ENCODE measurements at regions not wholly inside any gene's neighbourhood (a gene's known extent, or its start where the extent isn't known, plus 50 kb on each side); places are given as distances from the start of the nearest gene placed in this dataset.
"Not testable (repeated sequence)": the region's sequence is repeated elsewhere in the genome, so short reads cannot be mapped to it uniquely, and the experiment has no call there.

GRCh38 chr5:85388770-85389169 lies 1004.1 kb upstream of the EDIL3 start:
- H3K9me3 Mint-ChIP-seq (ENCODE audit: low read depth): peaks cover 5% of the 10 kb centered on the region
- H3K27ac Mint-ChIP-seq: no peak overlapping the region
- TF ChIP-seq CTCF (IDR thresholded peaks at IDR 0.05; ENCODE audit: unreplicated experiment): no peak
- H3K27me3 Mint-ChIP-seq: no peaks in the 10 kb centered on the region
- peaks cover 4% of the 10 kb centered on the region for H3K4me1 Mint-ChIP-seq (ENCODE audit: low read depth)
- no peak for DNase-seq (ENCODE audit: low spot score, unreplicated experiment)
- H3K36me3 Mint-ChIP-seq (ENCODE audit: insufficient read depth): no peaks in the 10 kb centered on the region
- H3K4me3 Mint-ChIP-seq (ENCODE audit: low read depth): no peak overlapping the region

- not testable (repeated sequence) for H3K27ac Mint-ChIP-seq
Observed at GRCh38 chr5:85392309-85392708, 1007.6 kb upstream of the EDIL3 start.

GRCh38 chr5:85395526-85395925 lies 1010.8 kb upstream of the EDIL3 start:
- peaks cover 4% of the 10 kb centered on the region for H3K4me1 Mint-ChIP-seq (ENCODE audit: low read depth)
- no peak overlapping the region for H3K27ac Mint-ChIP-seq
- no peaks in the 10 kb centered on the region for H3K27me3 Mint-ChIP-seq
- peaks cover 5% of the 10 kb centered on the region for H3K9me3 Mint-ChIP-seq (ENCODE audit: low read depth)
- no peaks in the 10 kb centered on the region for H3K36me3 Mint-ChIP-seq (ENCODE audit: insufficient read depth)
- no peak for DNase-seq (ENCODE audit: low spot score, unreplicated experiment)
- no peak for TF ChIP-seq CTCF (IDR thresholded peaks at IDR 0.05; ENCODE audit: unreplicated experiment)
- no peak overlapping the region for H3K4me3 Mint-ChIP-seq (ENCODE audit: low read depth)

More at GRCh38 chr5:85392309-85392708, 1007.6 kb upstream of the EDIL3 start:
- not testable (repeated sequence) for H3K9me3 Mint-ChIP-seq (ENCODE audit: low read depth); H3K4me3 Mint-ChIP-seq (ENCODE audit: low read depth); H3K4me1 Mint-ChIP-seq (ENCODE audit: low read depth); H3K27me3 Mint-ChIP-seq; DNase-seq (ENCODE audit: low spot score, unreplicated experiment); H3K36me3 Mint-ChIP-seq (ENCODE audit: insufficient read depth)

- no peak for DNase-seq (ENCODE audit: low spot score, unreplicated experiment)
- Mint-ChIP-seq H3K4me3 (ENCODE audit: low read depth) (no peak overlapping the region), H3K36me3 (ENCODE audit: insufficient read depth) (no peaks in the 10 kb centered on the region), H3K27me3 (no peaks in the 10 kb centered on the region), H3K27ac (no peak overlapping the region), H3K9me3 (ENCODE audit: low read depth) (peaks cover 5% of the 10 kb centered on the region), H3K4me1 (ENCODE audit: low read depth) (peaks cover 3% of the 10 kb centered on the region)
- no peak for TF ChIP-seq CTCF (IDR thresholded peaks at IDR 0.05; ENCODE audit: unreplicated experiment)
Observed at GRCh38 chr5:85397451-85397850, 1012.8 kb upstream of the EDIL3 start.

- no peak overlapping the region for H3K27ac Mint-ChIP-seq
Observed at GRCh38 chr5:85428426-85428934, 1043.8 kb upstream of the EDIL3 start.

GRCh38 chr5:85431726-85432125 lies 1047.0 kb upstream of the EDIL3 start:
- H3K4me3 Mint-ChIP-seq (ENCODE audit: low read depth); DNase-seq (ENCODE audit: low spot score, unreplicated experiment); H3K4me1 Mint-ChIP-seq (ENCODE audit: low read depth); H3K27me3 Mint-ChIP-seq; H3K27ac Mint-ChIP-seq; H3K36me3 Mint-ChIP-seq (ENCODE audit: insufficient read depth): not testable (repeated sequence)
- peaks cover 16% of the 10 kb centered on the region for H3K9me3 Mint-ChIP-seq (ENCODE audit: low read depth)

More at GRCh38 chr5:85428426-85428934, 1043.8 kb upstream of the EDIL3 start:
- DNase-seq (ENCODE audit: low spot score, unreplicated experiment): no peak
- H3K4me1 Mint-ChIP-seq (ENCODE audit: low read depth): no peaks in the 10 kb centered on the region
- peaks cover 3% of the 10 kb centered on the region for H3K36me3 Mint-ChIP-seq (ENCODE audit: insufficient read depth)
- no peak overlapping the region for H3K4me3 Mint-ChIP-seq (ENCODE audit: low read depth)
- peaks cover 8% of the 10 kb centered on the region for H3K9me3 Mint-ChIP-seq (ENCODE audit: low read depth)
- no peak for TF ChIP-seq CTCF (IDR thresholded peaks at IDR 0.05; ENCODE audit: unreplicated experiment)
- H3K27me3 Mint-ChIP-seq: no peaks in the 10 kb centered on the region

Data from progenitor cell of endocrine pancreas (in vitro differentiated cells).